Mucosa of descending colon (tissue), 3 donors: ENCODE measurements at regions not wholly inside any gene's neighbourhood (a gene's known extent, or its start where the extent isn't known, plus 50 kb on each side); places are given as distances from the start of the nearest gene placed in this dataset.
"Not testable (repeated sequence)": the region's sequence is repeated elsewhere in the genome, so short reads cannot be mapped to it uniquely, and the experiment has no call there.

Experiments
- ATAC-seq: fragments of 200-7000 bp; cut with Tn5 transposase; one replicate; pipeline ENCODE4 v1.9.1; 2020; ENCODE audit warnings: mild to moderate bottlenecking, moderate library complexity
- DNase-seq, 3 donors: peaks; one replicate each; pipeline ENCODE4 v3.0.0-alpha.2; 2020
- H3K36me3 ChIP-seq: fragments of 200-600 bp; one replicate; pipeline ENCODE4 v1.8.0; 2021; ENCODE audit warnings: low read depth, mild to moderate bottlenecking
- H3K4me1 ChIP-seq: fragments of 200-600 bp; one replicate; pipeline ENCODE4 v1.8.0; 2021; ENCODE audit warnings: low read depth, mild to moderate bottlenecking
- H3K4me3 ChIP-seq: fragments of 200-600 bp; one replicate; pipeline ENCODE4 v1.8.0; 2021; ENCODE audit warnings: mild to moderate bottlenecking
- H3K9me3 ChIP-seq: fragments of 200-600 bp; one replicate; pipeline ENCODE4 v1.8.0; 2021; ENCODE audit warnings: mild to moderate bottlenecking
- intact Hi-C, 2 donors: fragments of 100-400 bp; cut with DNase I in 1 of 2; cut with micrococcal nuclease in 1 of 2; formaldehyde crosslinking; loops; one replicate each; pipeline versions ENCODE4 v1.11.0 to v1.11.1; 2022; cut with DNase I, micrococcal nuclease
- TF ChIP-seq, protein P1 (sequence below): fragments of 200-600 bp; IDR thresholded peaks from one replicate; pipeline ENCODE4 v1.8.0; 2022; ENCODE audit warnings: antibody characterized with exemption, mild to moderate bottlenecking
- donor health status: DM: no; HTN: no; CAD: no; lungs with moderate emphysema.
- donor health status: DM: no; HTN: no; CAD: no.
- donor health status: DM: no; HTN: yes; CAD: no.

DNA sequence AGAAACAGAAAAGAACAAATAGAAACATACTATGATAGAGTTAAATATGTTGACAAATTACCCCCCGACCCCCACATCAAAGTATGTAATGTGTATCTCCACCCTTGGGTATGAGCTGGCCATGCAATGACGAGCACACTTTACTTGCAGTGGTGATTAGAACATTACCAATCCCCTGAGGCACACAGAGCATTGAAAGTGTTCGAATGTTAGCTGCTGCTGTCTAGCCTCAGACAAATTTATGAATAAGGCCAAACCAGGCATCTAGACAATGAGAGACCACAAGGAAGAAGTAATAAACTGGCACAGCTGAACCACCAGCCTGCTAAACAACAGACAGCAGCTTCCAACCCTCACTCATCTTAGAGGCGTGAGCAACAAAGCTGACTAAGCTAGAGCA, 380.5 kb downstream of the DSEL start:
- Histone ChIP-seq H3K4me1 (no peaks in the 10 kb centered on the region), H3K9me3 (no peaks in the 10 kb centered on the region), H3K4me3 (no peak overlapping the region), H3K36me3 (no peaks in the 10 kb centered on the region)
- TF ChIP-seq, protein P1, sequence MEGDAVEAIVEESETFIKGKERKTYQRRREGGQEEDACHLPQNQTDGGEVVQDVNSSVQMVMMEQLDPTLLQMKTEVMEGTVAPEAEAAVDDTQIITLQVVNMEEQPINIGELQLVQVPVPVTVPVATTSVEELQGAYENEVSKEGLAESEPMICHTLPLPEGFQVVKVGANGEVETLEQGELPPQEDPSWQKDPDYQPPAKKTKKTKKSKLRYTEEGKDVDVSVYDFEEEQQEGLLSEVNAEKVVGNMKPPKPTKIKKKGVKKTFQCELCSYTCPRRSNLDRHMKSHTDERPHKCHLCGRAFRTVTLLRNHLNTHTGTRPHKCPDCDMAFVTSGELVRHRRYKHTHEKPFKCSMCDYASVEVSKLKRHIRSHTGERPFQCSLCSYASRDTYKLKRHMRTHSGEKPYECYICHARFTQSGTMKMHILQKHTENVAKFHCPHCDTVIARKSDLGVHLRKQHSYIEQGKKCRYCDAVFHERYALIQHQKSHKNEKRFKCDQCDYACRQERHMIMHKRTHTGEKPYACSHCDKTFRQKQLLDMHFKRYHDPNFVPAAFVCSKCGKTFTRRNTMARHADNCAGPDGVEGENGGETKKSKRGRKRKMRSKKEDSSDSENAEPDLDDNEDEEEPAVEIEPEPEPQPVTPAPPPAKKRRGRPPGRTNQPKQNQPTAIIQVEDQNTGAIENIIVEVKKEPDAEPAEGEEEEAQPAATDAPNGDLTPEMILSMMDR: no peak
- DNase-seq: no peak
- intact Hi-C loops: no loop called here
- ATAC-seq: no peak

DNA sequence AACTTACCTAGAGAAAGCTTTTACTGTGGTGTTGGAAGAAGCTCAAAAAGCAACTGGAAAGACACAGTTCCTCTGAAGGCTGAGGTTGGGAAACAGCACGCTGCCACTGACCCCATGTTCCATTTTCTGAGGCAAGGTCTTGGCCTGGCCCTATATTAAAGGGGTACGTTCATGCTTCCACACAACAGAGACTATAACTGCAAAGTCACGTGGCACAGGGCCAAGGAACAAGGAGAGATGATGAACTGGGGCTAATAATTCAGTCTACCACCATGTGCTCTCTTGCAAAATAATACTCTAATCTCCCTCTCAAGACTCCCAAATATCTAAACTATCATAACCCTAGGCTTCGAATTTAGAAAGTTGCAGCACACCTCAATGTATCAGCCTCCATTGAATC, 381.6 kb downstream of the DSEL start:
- H3K9me3 ChIP-seq: no peaks in the 10 kb centered on the region
- ATAC-seq (no peak), DNase-seq (no peak)
- intact Hi-C loops: no loop called here
- TF ChIP-seq, protein P1: no peak
- H3K4me3 ChIP-seq: no peak overlapping the region
- H3K36me3 ChIP-seq: no peaks in the 10 kb centered on the region
- no peaks in the 10 kb centered on the region for H3K4me1 ChIP-seq

DNA sequence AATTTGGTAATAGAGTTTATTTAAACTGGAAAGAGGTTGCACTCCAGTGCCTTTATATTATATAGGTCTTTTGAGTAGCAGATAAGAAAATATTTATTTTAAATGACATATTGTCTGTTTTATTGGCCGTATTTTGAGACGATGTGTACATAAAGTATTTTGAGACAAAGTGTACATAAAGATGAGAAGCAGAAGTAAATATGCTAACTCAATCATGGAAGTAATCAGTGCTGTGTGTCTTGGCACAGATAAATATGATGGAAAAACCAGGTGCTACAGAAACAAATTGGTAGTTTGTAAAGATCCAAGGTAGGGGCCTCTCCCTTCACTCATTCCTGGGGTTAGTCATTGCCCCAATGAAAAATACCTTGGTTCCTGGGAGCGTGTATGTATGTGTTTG, 382.9 kb downstream of the DSEL start:
- H3K9me3 ChIP-seq: no peaks in the 10 kb centered on the region
- TF ChIP-seq, protein P1: no peak
- H3K4me1 ChIP-seq: no peaks in the 10 kb centered on the region
- no peak for ATAC-seq
- intact Hi-C loops: no loop called here
- H3K4me3 ChIP-seq: no peak overlapping the region
- no peaks in the 10 kb centered on the region for H3K36me3 ChIP-seq
- no peak for DNase-seq

DNA sequence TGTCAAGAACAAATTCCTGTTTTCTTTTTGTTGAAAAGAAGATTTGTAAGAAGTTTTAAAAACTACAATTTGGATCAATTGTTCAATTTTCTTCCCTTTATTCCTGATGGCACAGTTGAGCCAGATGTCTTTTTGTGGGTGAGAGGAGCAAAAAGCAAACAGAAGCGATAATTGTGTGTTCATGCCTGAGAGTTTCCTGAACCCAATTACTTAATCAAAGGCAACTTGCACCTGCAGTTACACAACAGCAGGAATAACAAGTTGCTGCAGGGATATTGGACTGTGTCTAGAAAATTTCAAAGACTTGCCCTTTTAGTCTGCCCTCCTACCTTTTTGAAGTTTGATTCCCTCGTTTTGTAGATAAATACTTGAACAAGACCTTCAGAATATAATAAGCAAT, 383.6 kb downstream of the DSEL start:
- intact Hi-C loops: no loop called here
- DNase-seq (no peak), ATAC-seq (no peak)
- no peaks in the 10 kb centered on the region for H3K9me3 ChIP-seq
- no peaks in the 10 kb centered on the region for H3K36me3 ChIP-seq
- no peaks in the 10 kb centered on the region for H3K4me1 ChIP-seq
- H3K4me3 ChIP-seq: no peak overlapping the region
- TF ChIP-seq, protein P1: no peak

DNA sequence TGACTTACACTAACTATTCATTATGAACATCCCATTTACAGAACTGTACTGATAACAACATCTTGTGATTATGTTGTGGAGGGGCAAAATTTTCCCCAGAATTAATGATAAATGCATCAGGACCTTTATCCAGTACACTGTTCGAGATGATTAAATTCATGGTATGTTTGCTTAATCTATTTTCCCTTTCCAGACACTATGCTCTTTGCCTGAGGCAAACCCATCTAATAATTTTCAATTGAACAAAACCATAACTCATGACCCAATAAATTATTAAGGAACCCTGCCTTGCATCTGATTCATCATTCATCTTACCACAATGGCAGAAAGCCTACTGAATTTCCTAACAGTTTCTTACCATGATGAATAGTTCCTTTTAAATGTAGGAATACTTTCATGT, 385.0 kb downstream of the DSEL start:
- H3K4me1 ChIP-seq: no peaks in the 10 kb centered on the region
- H3K9me3 ChIP-seq: no peaks in the 10 kb centered on the region
- no peaks in the 10 kb centered on the region for H3K36me3 ChIP-seq
- TF ChIP-seq, protein P1: no peak
- ATAC-seq (no peak), DNase-seq (no peak)
- H3K4me3 ChIP-seq: no peak overlapping the region
- intact Hi-C loops: no loop called here

DNA sequence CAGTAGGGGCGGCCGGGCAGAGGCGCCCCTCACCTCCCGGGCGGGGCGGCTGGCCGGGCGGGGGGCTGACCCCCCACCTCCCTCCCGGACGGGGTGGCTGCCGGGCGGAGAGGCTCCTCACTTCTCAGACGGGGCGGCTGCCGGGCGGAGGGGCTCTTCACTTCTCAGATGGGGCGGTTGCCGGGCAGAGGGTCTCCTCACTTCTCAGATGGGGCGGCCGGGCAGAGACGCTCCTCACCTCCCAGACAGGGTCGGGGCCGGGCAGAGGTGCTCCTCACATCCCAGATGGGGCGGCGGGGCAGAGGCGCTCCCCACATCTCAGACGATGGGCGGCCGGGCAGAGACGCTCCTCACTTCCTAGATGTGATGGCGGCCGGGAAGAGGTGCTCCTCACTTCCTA, 389.8 kb downstream of the DSEL start:
- ATAC-seq, intact Hi-C loops, DNase-seq, H3K4me1 ChIP-seq, H3K9me3 ChIP-seq, H3K36me3 ChIP-seq, H3K4me3 ChIP-seq: not testable (repeated sequence)
